CD14-positive monocyte (primary cell): ENCODE measurements at regions not wholly inside any gene's neighbourhood (a gene's known extent, or its start where the extent isn't known, plus 50 kb on each side); places are given as distances from the start of the nearest gene placed in this dataset.

Experiments
- DNase-seq, 3 donors: peaks; one replicate each; pipeline ENCODE4 v3.0.0-alpha.2; 2011 to 2022
- H2AFZ ChIP-seq: 2 replicates; pipeline ENCODE4 v1.6.0; 2012; ENCODE audit warnings: mild to moderate bottlenecking, low read depth, low read length, inconsistent platforms; ENCODE audit not compliant: insufficient read depth, poor library complexity, severe bottlenecking
- H3K27ac ChIP-seq, 2 donors: 1 replicate in 1 of 2; 2 replicates in 1 of 2; pipeline ENCODE4 v1.5.1; 2012 to 2013; ENCODE audit warnings: low read length in 2 of 2, control low read depth in 1 of 2, inconsistent platforms in 1 of 2, low read depth in 1 of 2, mild to moderate bottlenecking in 1 of 2
- H3K27me3 ChIP-seq, 2 donors: one replicate each; pipeline versions ENCODE4 v1.6.0 to v1.6.1; 2011 to 2013; ENCODE audit warnings: low read length in 2 of 2; ENCODE audit not compliant: control insufficient read depth in 2 of 2, insufficient read depth in 2 of 2
- H3K36me3 ChIP-seq, 2 donors: replicated peaks in 1 of 2; 1 replicate in 1 of 2; 2 replicates in 1 of 2; pipeline versions ENCODE4 v1.5.1 to v1.6.1; 2012 to 2013; ENCODE audit warnings: low read length in 2 of 2, control low read depth in 1 of 2, inconsistent platforms in 1 of 2, mild to moderate bottlenecking in 1 of 2; ENCODE audit not compliant: insufficient read depth in 2 of 2, control insufficient read depth in 1 of 2
- H3K4me1 ChIP-seq, 2 donors: 1 replicate in 1 of 2; 2 replicates in 1 of 2; pipeline versions ENCODE4 v1.5.1 to v1.6.1; 2012 to 2013; ENCODE audit warnings: low read length in 2 of 2, control low read depth in 1 of 2, inconsistent platforms in 1 of 2, mild to moderate bottlenecking in 1 of 2, moderate library complexity in 1 of 2; ENCODE audit not compliant: insufficient read depth in 2 of 2, control insufficient read depth in 1 of 2
- H3K4me2 ChIP-seq: replicated peaks from 2 replicates; pipeline ENCODE3; 2012; ENCODE audit warnings: low read length, moderate library complexity, mild to moderate bottlenecking; ENCODE audit not compliant: poor library complexity, severe bottlenecking; ENCODE audit errors: extremely low read depth
- H3K4me3 ChIP-seq, 3 experiments: fragments of 200-600 bp in 1 of 3; sonication (generic) in 1 of 3; replicated peaks in 1 of 3; 1 replicate in 2 of 3; 2 replicates in 1 of 3; pipeline ENCODE4 v1.5.1; 2011 to 2013; ENCODE audit warnings: low read length in 3 of 3, mild to moderate bottlenecking in 3 of 3, control low read depth in 2 of 3, low read depth in 2 of 3, inconsistent platforms in 1 of 3, moderate library complexity in 1 of 3
- H3K79me2 ChIP-seq: 2 replicates; pipeline ENCODE4 v1.6.0; 2012; ENCODE audit warnings: mild to moderate bottlenecking, control low read depth, inconsistent platforms, low read length, moderate library complexity; ENCODE audit not compliant: insufficient read depth
- H3K9ac ChIP-seq: 2 replicates; pipeline ENCODE4 v1.6.0; 2017; ENCODE audit warnings: low read length, mild to moderate bottlenecking; ENCODE audit not compliant: insufficient read depth, poor library complexity, severe bottlenecking
- H3K9me3 ChIP-seq, 2 donors: replicated peaks in 1 of 2; 1 replicate in 1 of 2; 2 replicates in 1 of 2; pipeline versions ENCODE4 v1.5.1 to v1.6.1; 2012 to 2013; ENCODE audit warnings: low read length in 2 of 2, control low read depth in 1 of 2; ENCODE audit not compliant: control insufficient read depth in 1 of 2, insufficient read depth in 1 of 2
- H4K20me1 ChIP-seq: 2 replicates; pipeline ENCODE4 v1.6.0; 2012; ENCODE audit warnings: mild to moderate bottlenecking, low read length, control low read depth, moderate library complexity; ENCODE audit not compliant: insufficient read depth
- H3K27ac Mint-ChIP-seq, 7 donors: one replicate each; pipeline ENCODE4 v1.8.0; 2020; ENCODE audit warnings: mild to moderate bottlenecking in 7 of 7, mixed read lengths in 7 of 7, moderate library complexity in 6 of 7, inconsistent platforms in 2 of 7
- H3K27me3 Mint-ChIP-seq, 3 donors: one replicate each; pipeline ENCODE4 v1.8.0; 2021 to 2022; ENCODE audit warnings: low read depth in 3 of 3, mild to moderate bottlenecking in 3 of 3, mixed read lengths in 3 of 3, moderate library complexity in 3 of 3, inconsistent platforms in 1 of 3
- H3K36me3 Mint-ChIP-seq, 2 donors: one replicate each; pipeline ENCODE4 v1.8.0; 2020; ENCODE audit warnings: mixed read lengths in 2 of 2, inconsistent platforms in 1 of 2, mild to moderate bottlenecking in 1 of 2
- H3K4me1 Mint-ChIP-seq: one replicate; pipeline ENCODE4 v1.8.0; 2020; ENCODE audit warnings: mild to moderate bottlenecking, mixed read lengths
- H3K4me3 Mint-ChIP-seq, 2 donors: one replicate each; pipeline ENCODE4 v1.8.0; 2020; ENCODE audit warnings: mild to moderate bottlenecking in 2 of 2, mixed read lengths in 2 of 2, moderate library complexity in 1 of 2
- H3K9me3 Mint-ChIP-seq, 7 donors: one replicate each; pipeline ENCODE4 v1.8.0; 2020 to 2022; ENCODE audit warnings: mixed read lengths in 7 of 7, mild to moderate bottlenecking in 6 of 7, moderate library complexity in 6 of 7, inconsistent platforms in 2 of 7
- CTCF ChIP-seq: fragments of 200-600 bp; IDR thresholded peaks from one replicate; pipeline ENCODE4 v1.8.0; 2022; ENCODE audit warnings: antibody characterized with exemption, mild to moderate bottlenecking
- WGBS: methylation state at CpG from one replicate; pipeline ENCODE4 v1.1.5; 2013; ENCODE audit warnings: missing lambda C conversion rate; ENCODE audit not compliant: insufficient coverage; 5-methylcytosine and 5-hydroxymethylcytosine counted together
- intact Hi-C, 2 donors: fragments of 100-400 bp; cut with micrococcal nuclease; formaldehyde crosslinking; loops; one replicate each; pipeline versions ENCODE4 v1.15.0 to v1.15.1; 2023

DNA sequence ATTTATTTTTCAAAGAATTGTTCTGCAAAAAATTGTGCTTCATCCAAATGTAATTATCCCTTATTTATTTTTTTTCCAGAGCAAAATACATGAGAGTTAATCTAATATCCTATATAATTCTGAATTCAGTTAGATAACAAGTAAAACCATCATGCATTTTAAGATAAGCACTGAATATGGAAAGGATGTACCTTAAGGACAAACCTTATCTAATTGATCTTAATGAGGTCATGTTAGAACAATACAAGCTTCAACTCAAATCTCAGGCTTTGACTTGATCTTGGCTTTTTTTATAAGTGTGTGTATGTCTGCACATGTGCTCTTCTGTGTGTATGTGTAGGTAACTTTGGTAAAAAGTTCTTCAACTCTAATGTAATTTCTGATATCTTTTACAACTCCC, 1828.8 kb downstream of the PCDH9 start:
- H3K27ac ChIP-seq, result no peak overlapping the region
- Mint-ChIP-seq H3K36me3 (no peaks in the 10 kb centered on the region), H3K4me3 (no peak overlapping the region), H3K9me3 (peaks cover 0 to 5% (median 2%) of the 10 kb centered on the region in 7 donors), H3K27me3 (no peaks in the 10 kb centered on the region), H3K27ac (no peak overlapping the region), H3K4me1 (no peaks in the 10 kb centered on the region)
- no peaks in the 10 kb centered on the region for H3K36me3 ChIP-seq
- intact Hi-C loops, result no loop called here
- TF ChIP-seq CTCF, result no peak
- H3K4me3 ChIP-seq, result no peak overlapping the region
- no peaks in the 10 kb centered on the region for H3K9me3 ChIP-seq
- no peaks in the 10 kb centered on the region for H3K4me1 ChIP-seq
- no peak overlapping the region for H3K4me2 ChIP-seq
- no peaks in the 10 kb centered on the region for H4K20me1 ChIP-seq
- H2AFZ ChIP-seq, result no peak overlapping the region
- no peak for DNase-seq
- no peaks in the 10 kb centered on the region for H3K27me3 ChIP-seq
- no peak overlapping the region for H3K9ac ChIP-seq
- H3K79me2 ChIP-seq, result no peaks in the 10 kb centered on the region

- H3K79me2 ChIP-seq, result no peaks in the 10 kb centered on the region
- Mint-ChIP-seq H3K9me3 (peaks cover 0 to 5% (median 2%) of the 10 kb centered on the region in 7 donors), H3K36me3 (no peaks in the 10 kb centered on the region), H3K4me1 (no peaks in the 10 kb centered on the region), H3K27me3 (no peaks in the 10 kb centered on the region), H3K27ac (no peak overlapping the region), H3K4me3 (no peak overlapping the region)
- H3K36me3 ChIP-seq, result no peaks in the 10 kb centered on the region
- H3K27ac ChIP-seq, result no peak overlapping the region
- H3K27me3 ChIP-seq, result no peaks in the 10 kb centered on the region
- no peaks in the 10 kb centered on the region for H3K9me3 ChIP-seq
- no peak for DNase-seq
- H3K4me3 ChIP-seq, result no peak overlapping the region
- no peak for TF ChIP-seq CTCF
- intact Hi-C loops, result no loop called here
- H3K9ac ChIP-seq, result no peak overlapping the region
- WGBS, result 100% methylated on average over 1 of the region's 2 CpGs
- H3K4me2 ChIP-seq, result no peak overlapping the region
- H4K20me1 ChIP-seq, result no peaks in the 10 kb centered on the region
- H3K4me1 ChIP-seq, result no peaks in the 10 kb centered on the region
- H2AFZ ChIP-seq, result no peak overlapping the region
These were observed 1829.4 kb downstream of the PCDH9 start for GRCh38 chr13:65400702-65401101.
